ENCODE measurements at regions not wholly inside any gene's neighbourhood (a gene's known extent, or its start where the extent isn't known, plus 50 kb on each side); places are given as distances from the start of the nearest gene placed in this dataset.

DNA sequence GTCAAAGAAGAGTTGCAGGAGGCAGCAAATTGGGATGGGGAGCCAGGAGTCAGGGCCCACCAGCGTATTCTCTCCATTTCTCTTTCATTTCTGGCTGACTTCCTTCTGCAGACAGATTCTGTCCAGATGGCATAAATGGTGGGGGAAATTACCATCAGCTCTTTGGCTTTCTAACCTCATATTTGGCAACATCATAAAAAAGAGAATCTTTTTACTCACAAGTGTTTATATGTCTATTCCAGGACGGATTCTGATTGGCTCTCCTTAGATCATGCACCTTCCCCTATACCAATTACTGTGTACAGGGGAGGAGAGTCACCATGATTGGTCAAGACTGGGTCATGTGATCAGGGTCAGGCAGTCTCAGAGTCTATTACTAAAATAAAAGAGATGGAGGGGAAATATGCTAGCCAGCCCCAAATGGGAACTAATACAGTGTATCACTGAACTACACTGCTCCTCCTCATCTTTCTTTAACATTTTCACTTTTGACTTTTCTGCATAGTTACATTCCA, 537.1 kb upstream of the EEF2KMT start:
- TF ChIP-seq CTCF (IDR thresholded peaks at IDR 0.05; ENCODE audit: low read depth, low read length, poor library complexity, severe bottlenecking): no peak
- no peak for TF ChIP-seq EZH2phosphoT487 (IDR thresholded peaks at IDR 0.05; ENCODE audit: borderline replicate concordance, low read length)
